OCI-LY1 (cell line): ENCODE measurements at regions not wholly inside any gene's neighbourhood (a gene's known extent, or its start where the extent isn't known, plus 50 kb on each side); places are given as distances from the start of the nearest gene placed in this dataset.

Source experiments
- H2AFZ ChIP-seq: fragments of 200-600 bp; sonication (generic), shearing (Covaris generic); 2 replicates; pipeline ENCODE4 v1.6.0; 2014; ENCODE audit warnings: antibody characterized with exemption, mild to moderate bottlenecking, low read length
- H3F3A ChIP-seq: fragments of 200-600 bp; sonication (generic), shearing (Covaris generic); 2 replicates; pipeline ENCODE4 v1.6.0; 2014; ENCODE audit warnings: mild to moderate bottlenecking, antibody characterized with exemption, low read length, moderate library complexity; ENCODE audit not compliant: insufficient read depth
- H3K27ac ChIP-seq: fragments of 200-600 bp; sonication (generic); 2 replicates; pipeline ENCODE4 v1.5.1; 2014; ENCODE audit warnings: low read length, mixed run types, mild to moderate bottlenecking, low read depth; ENCODE audit not compliant: poor library complexity, severe bottlenecking
- H3K27me3 ChIP-seq: fragments of 200-600 bp; sonication (generic); 2 replicates; pipeline ENCODE4 v1.6.0; 2014; ENCODE audit warnings: antibody characterized with exemption, mild to moderate bottlenecking, low read length, moderate library complexity; ENCODE audit not compliant: insufficient read depth
- H3K36me3 ChIP-seq: fragments of 200-600 bp; sonication (generic); 2 replicates; pipeline ENCODE4 v1.6.1; 2014; ENCODE audit warnings: mild to moderate bottlenecking, antibody characterized with exemption, low read length, moderate library complexity, mixed read lengths; ENCODE audit not compliant: insufficient read depth
- H3K4me1 ChIP-seq: fragments of 200-600 bp; sonication (generic); 2 replicates; pipeline ENCODE4 v1.5.1; 2014; ENCODE audit warnings: mild to moderate bottlenecking, low read length, moderate library complexity; ENCODE audit not compliant: insufficient read depth, severe bottlenecking
- H3K4me2 ChIP-seq: fragments of 200-600 bp; sonication (generic), shearing (Covaris generic); 2 replicates; pipeline ENCODE4 v1.6.1; 2014; ENCODE audit warnings: low read length
- H3K4me3 ChIP-seq: fragments of 200-600 bp; sonication (generic); 2 replicates; pipeline ENCODE4 v1.5.1; 2014; ENCODE audit warnings: low read length, low read depth, mild to moderate bottlenecking, mixed read lengths; ENCODE audit not compliant: poor library complexity, severe bottlenecking
- H3K79me2 ChIP-seq: fragments of 200-600 bp; shearing (Covaris generic); 2 replicates; pipeline ENCODE4 v1.6.1; 2016; ENCODE audit warnings: mixed run types, low read length, mixed read lengths; ENCODE audit not compliant: insufficient read depth
- H3K9ac ChIP-seq: fragments of 200-600 bp; sonication (generic), shearing (Covaris generic); 2 replicates; pipeline ENCODE4 v1.6.1; 2014; ENCODE audit warnings: mild to moderate bottlenecking, low read length, mixed read lengths
- H3K9me2 ChIP-seq: fragments of 200-600 bp; sonication (generic), shearing (Covaris generic); 2 replicates; pipeline ENCODE4 v1.6.1; 2014; ENCODE audit warnings: low read depth, mild to moderate bottlenecking, low read length, mixed read lengths
- H3K9me3 ChIP-seq: fragments of 200-600 bp; shearing (Covaris generic); 2 replicates; pipeline ENCODE4 v1.6.1; 2014; ENCODE audit warnings: low read length, mixed read lengths
- H4K20me1 ChIP-seq: fragments of 200-600 bp; sonication (generic), shearing (Covaris generic); 2 replicates; pipeline ENCODE4 v1.6.0; 2016; ENCODE audit warnings: mild to moderate bottlenecking, low read length; ENCODE audit not compliant: insufficient read depth
- CTCF ChIP-seq: fragments of 200-600 bp; sonication (generic), shearing (Covaris generic); IDR thresholded peaks from 2 replicates; pipeline ENCODE4 v1.5.1; 2017; ENCODE audit warnings: mild to moderate bottlenecking, antibody characterized with exemption, low read length, moderate library complexity, mixed read lengths
- EZH2 ChIP-seq: fragments of 200-600 bp; sonication (generic), shearing (Covaris generic); IDR thresholded peaks from 2 replicates; pipeline ENCODE4 v1.8.0; 2017; ENCODE audit warnings: borderline replicate concordance, mixed run types, mild to moderate bottlenecking, antibody characterized with exemption, low read length, moderate library complexity, mixed read lengths

DNA sequence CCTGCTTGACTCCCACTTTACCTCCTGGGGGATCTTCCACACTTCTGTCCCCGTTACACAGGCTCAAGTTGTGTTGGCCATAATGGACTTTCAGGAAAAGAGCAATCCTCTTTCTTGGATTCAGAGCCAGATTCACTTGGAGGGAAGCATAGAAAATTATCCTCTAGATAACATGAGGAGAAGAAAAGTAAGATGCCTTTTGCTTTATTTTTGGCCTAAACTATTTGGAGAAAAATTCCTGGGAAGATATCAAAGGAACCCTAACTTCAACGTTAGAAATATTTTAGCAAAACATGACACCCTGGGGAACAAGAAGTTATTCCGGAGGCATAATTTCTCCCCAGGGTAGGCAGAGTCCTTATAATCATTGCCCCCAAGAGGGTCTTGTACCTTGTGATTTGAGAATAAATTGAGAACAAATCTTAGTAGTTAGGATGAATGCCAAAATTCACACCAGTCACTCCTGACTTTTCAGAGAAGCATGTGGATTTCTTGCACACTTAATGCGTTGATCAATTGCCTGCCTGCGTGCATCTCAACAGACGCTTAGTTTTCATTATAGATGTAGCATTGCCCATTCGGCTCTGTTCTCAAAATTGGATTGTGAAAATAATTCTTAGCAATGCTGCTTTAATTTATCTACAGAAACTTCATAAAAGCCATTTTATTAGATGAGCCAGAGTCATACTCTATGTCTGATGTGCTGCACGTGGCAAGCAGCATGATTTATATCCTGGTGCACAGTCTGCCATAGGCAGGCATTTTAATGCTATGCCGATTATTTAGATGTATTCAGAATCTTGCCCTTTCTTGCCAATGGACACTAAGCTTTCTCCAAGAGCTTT lies 224.4 kb downstream of the C7orf25 start:
- Histone ChIP-seq H3K79me2 (no peaks in the 10 kb centered on the region), H3K27me3 (no peaks in the 10 kb centered on the region), H3K36me3 (no peaks in the 10 kb centered on the region), H3K9ac (no peak overlapping the region), H3K4me3 (no peak overlapping the region), H3F3A (no peaks in the 10 kb centered on the region), H3K9me2 (no peaks in the 10 kb centered on the region), H3K4me2 (no peak overlapping the region), H3K4me1 (no peaks in the 10 kb centered on the region), H2AFZ (no peak overlapping the region), H3K27ac (no peak overlapping the region), H3K9me3 (no peaks in the 10 kb centered on the region), H4K20me1 (no peaks in the 10 kb centered on the region)
- TF ChIP-seq CTCF (no peak), EZH2 (no peak)

GRCh38 chr7:42686594-42687156 lies 225.2 kb downstream of the C7orf25 start:
- Histone ChIP-seq H3K9me3 (no peaks in the 10 kb centered on the region), H3K9me2 (no peaks in the 10 kb centered on the region), H3K4me3 (no peak overlapping the region), H3F3A (no peaks in the 10 kb centered on the region), H3K27me3 (no peaks in the 10 kb centered on the region), H3K36me3 (no peaks in the 10 kb centered on the region), H3K9ac (no peak overlapping the region), H3K79me2 (no peaks in the 10 kb centered on the region), H3K4me1 (no peaks in the 10 kb centered on the region), H4K20me1 (no peaks in the 10 kb centered on the region), H3K4me2 (no peak overlapping the region), H2AFZ (no peak overlapping the region), H3K27ac (no peak overlapping the region)
- no peak for TF ChIP-seq EZH2
- TF ChIP-seq CTCF: no peak

DNA sequence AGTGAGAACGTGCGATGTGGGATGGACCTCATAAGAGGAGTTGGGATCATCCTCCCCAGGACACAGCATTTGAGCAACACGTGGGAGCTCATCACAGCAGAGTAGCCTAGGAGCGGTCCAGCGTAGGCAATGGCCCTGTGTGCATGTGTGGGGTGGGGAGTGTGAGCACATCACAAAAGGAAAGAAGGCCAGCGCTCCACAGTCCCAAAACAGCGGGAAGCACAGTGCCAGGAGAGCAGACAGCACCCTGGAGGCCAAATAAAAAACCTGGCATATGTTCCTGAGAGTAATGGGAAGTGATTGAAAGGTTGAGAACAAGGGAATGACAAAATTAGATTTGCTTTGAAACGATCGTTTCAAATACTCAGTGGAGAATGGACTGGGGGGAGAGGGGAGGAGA lies 226.0 kb downstream of the C7orf25 start:
- Histone ChIP-seq H3K9me2 (no peaks in the 10 kb centered on the region), H3K27ac (no peak overlapping the region), H3K4me1 (no peaks in the 10 kb centered on the region), H3F3A (no peaks in the 10 kb centered on the region), H3K9ac (no peak overlapping the region), H2AFZ (no peak overlapping the region), H3K36me3 (no peaks in the 10 kb centered on the region), H3K27me3 (no peaks in the 10 kb centered on the region), H3K79me2 (no peaks in the 10 kb centered on the region), H3K9me3 (no peaks in the 10 kb centered on the region; the same call in 1 of the 2 replicates), H3K4me3 (no peak overlapping the region), H4K20me1 (no peaks in the 10 kb centered on the region), H3K4me2 (no peak overlapping the region)
- TF ChIP-seq CTCF (no peak), EZH2 (no peak)
